ENCODE measurements at regions not wholly inside any gene's neighbourhood (a gene's known extent, or its start where the extent isn't known, plus 50 kb on each side); places are given as distances from the start of the nearest gene placed in this dataset.

- no peak for TF ChIP-seq NANOG (IDR thresholded peaks at IDR 0.05; ENCODE audit: borderline replicate concordance)
- TF ChIP-seq ETS1 (IDR thresholded peaks at IDR 0.05): no peak
- TF ChIP-seq REST (IDR thresholded peaks at IDR 0.05; ENCODE audit: unreplicated experiment): no peak
Observed at GRCh38 chr13:63288576-63288975, 1872.9 kb upstream of the PCDH20 start (continued).

GRCh38 chr13:63287926-63288325, 1872.3 kb upstream of the PCDH20 start:
- Mint-ChIP-seq H3K36me3 (ENCODE audit: low read depth) (peaks cover 5% of the 10 kb centered on the region; the same call in 1 of the 3 replicates), H3K27me3 (ENCODE audit: insufficient read depth, low read depth, poor library complexity) (no peaks in the 10 kb centered on the region), H3K27ac (no peak overlapping the region)
- TF ChIP-seq ZNF114 (CRISPR knock-in tag; IDR thresholded peaks at IDR 0.05) (no peak), REST (IDR thresholded peaks at IDR 0.05; ENCODE audit: unreplicated experiment) (no peak), EZH2phosphoT487 (IDR thresholded peaks at IDR 0.05; ENCODE audit: unreplicated experiment) (no peak), EZH2 (IDR thresholded peaks at IDR 0.05; ENCODE audit: low read depth, unreplicated experiment) (no peak), CREB1 (CRISPR knock-in tag; IDR thresholded peaks at IDR 0.05; ENCODE audit: low read depth) (no peak), CTCF (conservative IDR thresholded peaks at IDR 0.05; ENCODE audit: low read depth in 2 of 2) (no peak), ZNF462 (CRISPR knock-in tag; IDR thresholded peaks at IDR 0.05) (no peak)

More at GRCh38 chr13:63287926-63288325, 1872.3 kb upstream of the PCDH20 start:
- ATAC-seq (no peak), DNase-seq (ENCODE audit: low spot score) (no peak)
- H2AFZ ChIP-seq: no peak overlapping the region
- no peaks in the 10 kb centered on the region for H4K20me1 ChIP-seq (replicated peaks; ENCODE audit: insufficient read depth)
- no peaks in the 10 kb centered on the region for H3K27me3 ChIP-seq (ENCODE audit: insufficient read depth)
- Mint-ChIP-seq H3K9me3 (peaks cover 6% of the 10 kb centered on the region; the same call in 2 of the 3 replicates), H3K4me3 (no peak overlapping the region), H3K4me1 (no peaks in the 10 kb centered on the region)
- H3K36me3 ChIP-seq (ENCODE audit: insufficient read depth): no peaks in the 10 kb centered on the region
- H3K9me2 ChIP-seq (ENCODE audit: insufficient read depth): no peaks in the 10 kb centered on the region
- no peaks in the 10 kb centered on the region for H3F3A ChIP-seq (replicated peaks; ENCODE audit: low read depth)
- no peaks in the 10 kb centered on the region for H3K4me1 ChIP-seq (ENCODE audit: insufficient read depth)
- H3K4me3 ChIP-seq: no peak overlapping the region
- H3K4me2 ChIP-seq: no peak overlapping the region
- H3K79me2 ChIP-seq (replicated peaks; ENCODE audit: insufficient read depth): no peaks in the 10 kb centered on the region
- H3K27ac ChIP-seq (ENCODE audit: low read depth): no peak overlapping the region

Measured in GM23338 (cell line).